ENCODE measurements at regions not wholly inside any gene's neighbourhood (a gene's known extent, or its start where the extent isn't known, plus 50 kb on each side); places are given as distances from the start of the nearest gene placed in this dataset.

GRCh38 chr5:91263898-91264297 lies 119.2 kb downstream of the ARRDC3 start:
- Histone ChIP-seq H3K4me3 (ENCODE audit: low read length) (no peak overlapping the region), H3K27ac (ENCODE audit: low read depth, low read length) (no peak overlapping the region), H3K4me1 (ENCODE audit: control insufficient read depth, insufficient read depth, low read length) (peaks cover 12% of the 10 kb centered on the region), H3K9me3 (ENCODE audit: control insufficient read depth, low read length) (no peaks in the 10 kb centered on the region), H3K36me3 (ENCODE audit: control insufficient read depth, insufficient read depth, low read length) (no peaks in the 10 kb centered on the region), H3K9ac (ENCODE audit: extremely low read depth, low read length, poor library complexity, severe bottlenecking) (no peak overlapping the region), H3K27me3 (ENCODE audit: control insufficient read depth, insufficient read depth, low read length, poor library complexity, severe bottlenecking) (no peaks in the 10 kb centered on the region)
- peaks cover 12% of the 10 kb centered on the region for H3K4me1 Mint-ChIP-seq
- no peak overlapping the region for H3K4me3 Mint-ChIP-seq
- H3K9me3 Mint-ChIP-seq: no peaks in the 10 kb centered on the region
- 87 to 90% methylated on average over 3 to 5 of the region's 5 CpGs for WGBS, 2 experiments (ENCODE audit: insufficient coverage in 1 of 2, insufficient read length in 1 of 2)
- H3K36me3 Mint-ChIP-seq (ENCODE audit: low read depth): no peaks in the 10 kb centered on the region
- H3K27ac Mint-ChIP-seq: no peak overlapping the region
- no peak for DNase-seq
- no peak for TF ChIP-seq CTCF (conservative IDR thresholded peaks at IDR 0.05)
- H3K27me3 Mint-ChIP-seq (ENCODE audit: insufficient read depth): no peaks in the 10 kb centered on the region

- Mint-ChIP-seq H3K27me3 (ENCODE audit: insufficient read depth) (no peaks in the 10 kb centered on the region), H3K9me3 (no peaks in the 10 kb centered on the region), H3K4me1 (peaks cover 4% of the 10 kb centered on the region), H3K27ac (no peak overlapping the region), H3K4me3 (no peak overlapping the region), H3K36me3 (ENCODE audit: low read depth) (no peaks in the 10 kb centered on the region)
- H3K36me3 ChIP-seq (ENCODE audit: control insufficient read depth, insufficient read depth, low read length): no peaks in the 10 kb centered on the region
- no peak for TF ChIP-seq CTCF (conservative IDR thresholded peaks at IDR 0.05)
- peaks cover 2% of the 10 kb centered on the region for H3K4me1 ChIP-seq (ENCODE audit: control insufficient read depth, insufficient read depth, low read length)
- H3K9ac ChIP-seq (ENCODE audit: extremely low read depth, low read length, poor library complexity, severe bottlenecking): no peak overlapping the region
- no peaks in the 10 kb centered on the region for H3K27me3 ChIP-seq (ENCODE audit: control insufficient read depth, insufficient read depth, low read length, poor library complexity, severe bottlenecking)
- no peak overlapping the region for H3K4me3 ChIP-seq (ENCODE audit: low read length)
- H3K9me3 ChIP-seq (ENCODE audit: control insufficient read depth, low read length): no peaks in the 10 kb centered on the region
- H3K27ac ChIP-seq (ENCODE audit: low read depth, low read length): no peak overlapping the region
- no peak for DNase-seq
Measured at GRCh38 chr5:91257301-91257700, 125.8 kb downstream of the ARRDC3 start.

GRCh38 chr5:91256142-91256524 lies 127.0 kb downstream of the ARRDC3 start:
- Histone ChIP-seq H3K9me3 (ENCODE audit: control insufficient read depth, low read length) (no peaks in the 10 kb centered on the region), H3K4me1 (ENCODE audit: control insufficient read depth, insufficient read depth, low read length) (peaks cover 2% of the 10 kb centered on the region), H3K27me3 (ENCODE audit: control insufficient read depth, insufficient read depth, low read length, poor library complexity, severe bottlenecking) (no peaks in the 10 kb centered on the region), H3K9ac (ENCODE audit: extremely low read depth, low read length, poor library complexity, severe bottlenecking) (no peak overlapping the region), H3K27ac (ENCODE audit: low read depth, low read length) (no peak overlapping the region), H3K4me3 (ENCODE audit: low read length) (no peak overlapping the region), H3K36me3 (ENCODE audit: control insufficient read depth, insufficient read depth, low read length) (no peaks in the 10 kb centered on the region)
- no peak for DNase-seq
- Mint-ChIP-seq H3K36me3 (ENCODE audit: low read depth) (no peaks in the 10 kb centered on the region), H3K9me3 (no peaks in the 10 kb centered on the region), H3K4me1 (peaks cover 7% of the 10 kb centered on the region), H3K4me3 (no peak overlapping the region), H3K27me3 (ENCODE audit: insufficient read depth) (no peaks in the 10 kb centered on the region), H3K27ac (no peak overlapping the region)
- WGBS, 2 experiments (ENCODE audit: insufficient coverage in 1 of 2, insufficient read length in 1 of 2): 96% methylated on average over 3 to 7 of the region's 7 CpGs
- no peak for TF ChIP-seq CTCF (conservative IDR thresholded peaks at IDR 0.05)

Measured in endodermal cell (in vitro differentiated cells).